C4-2B (cell line): ENCODE measurements at regions not wholly inside any gene's neighbourhood (a gene's known extent, or its start where the extent isn't known, plus 50 kb on each side); places are given as distances from the start of the nearest gene placed in this dataset.

Experiments
- H3K27ac ChIP-seq: fragments of 450-650 bp; 2 replicates; pipeline ENCODE4 v1.5.1; 2017
- CTCF ChIP-seq: fragments of 450-650 bp; conservative IDR thresholded peaks from 2 replicates; pipeline ENCODE4 v1.5.1; 2017; ENCODE audit warnings: mild to moderate bottlenecking
- ZFX ChIP-seq: fragments of 450-650 bp; IDR thresholded peaks from 2 replicates; pipeline ENCODE4 v1.6.1; 2017

DNA sequence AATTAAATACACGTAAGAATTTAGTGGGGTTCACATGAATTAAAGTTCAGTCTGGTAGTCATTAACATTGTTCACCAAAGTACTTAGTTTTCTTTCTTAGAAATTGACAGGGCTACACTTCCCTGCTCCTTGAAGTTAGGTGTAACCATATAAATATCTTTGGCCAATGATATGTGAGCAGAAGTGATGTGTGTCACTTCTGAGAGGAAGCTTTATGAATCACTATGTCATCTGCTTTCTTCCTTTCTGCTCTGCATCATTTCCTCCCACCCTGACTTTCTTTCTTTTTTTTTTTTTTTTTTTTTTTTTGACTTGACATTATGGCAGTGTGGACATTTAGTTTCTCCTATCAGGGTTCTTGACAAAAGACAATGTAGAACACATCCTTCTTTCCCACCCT is 156.2 kb upstream of the COL8A1 start:
- no peak for TF ChIP-seq ZFX
- TF ChIP-seq CTCF, result no peak
- H3K27ac ChIP-seq, result no peak overlapping the region

- no peak for TF ChIP-seq CTCF
- no peak for TF ChIP-seq ZFX
Measured at GRCh38 chr3:99481561-99481960, 156.8 kb upstream of the COL8A1 start.

DNA sequence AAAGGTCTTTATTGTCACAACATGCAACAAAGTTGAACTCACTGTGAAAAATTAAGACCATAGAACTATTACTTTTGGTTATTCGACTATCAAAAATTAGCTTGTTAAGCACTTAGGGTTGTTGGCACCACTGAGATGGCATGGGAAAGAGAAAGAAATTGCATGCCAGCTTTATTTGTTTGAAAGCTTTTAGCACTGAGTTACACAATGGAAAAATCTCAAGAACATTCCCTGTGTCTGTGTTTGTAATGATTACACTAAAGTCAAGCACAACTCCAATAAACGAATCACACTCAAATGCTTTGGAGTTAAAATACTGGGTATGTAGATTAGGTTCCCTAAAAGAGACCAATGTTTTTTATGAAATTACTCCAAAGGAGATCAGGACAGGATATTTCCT is 158.6 kb upstream of the COL8A1 start:
- TF ChIP-seq CTCF (no peak), ZFX (no peak)
- no peak overlapping the region for H3K27ac ChIP-seq

More at GRCh38 chr3:99481561-99481960, 156.8 kb upstream of the COL8A1 start:
- no peak overlapping the region for H3K27ac ChIP-seq

DNA sequence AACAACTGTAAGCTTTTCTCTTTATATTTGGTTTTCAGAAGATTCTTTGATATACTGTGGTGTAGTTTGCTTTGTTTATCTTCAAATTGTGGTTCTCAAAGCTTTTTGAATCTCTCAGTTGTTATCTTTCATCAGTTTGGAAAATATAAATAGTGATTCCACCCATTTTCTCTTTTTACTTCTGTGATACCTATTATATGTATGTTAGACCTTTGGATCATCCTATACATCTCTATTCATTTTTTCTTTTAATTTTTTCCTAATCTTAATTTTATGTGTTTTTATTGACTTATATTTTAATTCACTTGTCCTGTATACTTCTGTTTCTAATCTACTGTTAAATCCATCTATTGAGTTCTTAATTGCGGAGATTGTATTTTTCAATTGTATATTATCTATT is 160.7 kb upstream of the COL8A1 start:
- H3K27ac ChIP-seq, result no peak overlapping the region
- TF ChIP-seq CTCF, result no peak
- no peak for TF ChIP-seq ZFX

DNA sequence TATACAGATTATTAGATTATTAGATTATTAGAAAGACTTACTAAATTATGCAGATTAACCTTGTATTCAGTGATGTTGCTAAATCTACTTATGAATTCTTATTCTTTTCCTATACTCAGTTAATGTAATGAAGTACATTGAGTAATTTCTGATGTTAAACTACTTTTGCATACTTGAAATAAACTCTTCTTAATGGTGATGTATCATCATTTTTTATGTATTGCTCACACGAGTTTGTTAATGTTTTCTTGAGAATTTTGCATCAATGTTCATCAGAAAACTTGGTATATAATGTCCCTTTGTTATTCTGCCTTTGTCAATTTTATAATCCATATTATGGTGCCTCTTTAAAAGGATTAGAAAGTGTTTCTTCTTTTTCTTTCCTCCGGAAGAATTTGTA is 163.2 kb upstream of the COL8A1 start:
- H3K27ac ChIP-seq, result no peak overlapping the region
- TF ChIP-seq CTCF (no peak), ZFX (no peak)

DNA sequence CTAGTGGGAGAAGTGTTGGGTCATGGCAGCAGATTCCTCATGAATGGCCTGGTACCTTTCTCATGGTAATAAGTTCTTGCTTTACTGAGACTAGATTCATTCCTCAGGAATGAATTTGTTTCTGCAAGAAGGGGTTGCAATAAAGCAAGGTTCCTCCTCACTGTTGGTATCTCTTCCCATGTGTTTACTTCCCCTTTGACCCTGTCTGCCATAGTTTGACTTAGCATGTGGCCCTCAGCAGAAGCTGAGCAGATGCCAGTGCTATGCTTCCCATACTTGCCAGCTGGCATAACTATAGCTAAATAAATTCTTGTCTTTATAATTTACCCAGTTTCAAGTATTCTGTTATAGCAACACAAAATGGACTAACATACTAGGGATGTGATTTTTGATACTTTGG is 163.6 kb upstream of the COL8A1 start:
- TF ChIP-seq ZFX (no peak), CTCF (no peak)
- H3K27ac ChIP-seq, result no peak overlapping the region

DNA sequence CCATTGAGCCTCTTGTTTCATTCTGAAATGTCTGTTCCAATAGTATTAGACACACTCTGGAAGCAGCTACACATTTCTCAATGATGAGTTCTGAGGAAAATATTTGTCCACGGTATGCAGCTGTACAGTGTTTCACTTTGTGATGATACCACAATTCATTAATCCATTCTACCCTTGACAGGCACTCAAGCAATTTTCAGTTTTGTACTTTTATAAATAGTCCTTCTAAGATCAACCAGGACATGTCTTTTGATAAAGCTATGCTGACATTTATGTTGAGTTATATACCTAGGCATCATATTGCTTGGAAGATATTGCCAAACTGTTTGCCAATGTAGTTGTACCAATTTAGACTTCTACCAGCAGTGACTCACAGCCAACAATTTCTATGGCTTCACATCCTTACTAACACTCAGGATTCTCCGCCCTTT is 165.1 kb upstream of the COL8A1 start:
- no peak for TF ChIP-seq ZFX
- TF ChIP-seq CTCF, result no peak
- H3K27ac ChIP-seq, result no peak overlapping the region
